ENCODE measurements at regions not wholly inside any gene's neighbourhood (a gene's known extent, or its start where the extent isn't known, plus 50 kb on each side); places are given as distances from the start of the nearest gene placed in this dataset.

- TF ChIP-seq FOXP2 (optimal IDR thresholded peaks at IDR 0.05; ENCODE audit: borderline replicate concordance, extremely low read depth, extremely low read length, insufficient read depth) (no peak), REST (IDR thresholded peaks at IDR 0.05; ENCODE audit: insufficient read depth in 1 of 2, low read depth in 2 of 2, low read length in 2 of 2) (no peak), SIN3A (IDR thresholded peaks at IDR 0.05; ENCODE audit: borderline replicate concordance, insufficient read depth, low read length) (no peak), TAF1 (IDR thresholded peaks at IDR 0.05; ENCODE audit: borderline replicate concordance, insufficient read depth, low read length) (no peak), POLR2AphosphoS5 (IDR thresholded peaks at IDR 0.05; ENCODE audit: low read depth, low read length) (no peak)
These were observed 55.6 kb upstream of the NRP1 start for GRCh38 chr10:33390046-33390445.

GRCh38 chr10:33388785-33389184 is 54.3 kb upstream of the NRP1 start:
- TF ChIP-seq POLR2AphosphoS5 (IDR thresholded peaks at IDR 0.05; ENCODE audit: low read depth, low read length) (no peak), SIN3A (IDR thresholded peaks at IDR 0.05; ENCODE audit: borderline replicate concordance, insufficient read depth, low read length) (no peak), FOXP2 (optimal IDR thresholded peaks at IDR 0.05; ENCODE audit: borderline replicate concordance, extremely low read depth, extremely low read length, insufficient read depth) (no peak), REST (IDR thresholded peaks at IDR 0.05; ENCODE audit: insufficient read depth in 1 of 2, low read depth in 2 of 2, low read length in 2 of 2) (no peak), TAF1 (IDR thresholded peaks at IDR 0.05; ENCODE audit: borderline replicate concordance, insufficient read depth, low read length) (no peak)

- TF ChIP-seq POLR2AphosphoS5 (IDR thresholded peaks at IDR 0.05; ENCODE audit: low read depth, low read length) (no peak), FOXP2 (optimal IDR thresholded peaks at IDR 0.05; ENCODE audit: borderline replicate concordance, extremely low read depth, extremely low read length, insufficient read depth) (no peak), SIN3A (IDR thresholded peaks at IDR 0.05; ENCODE audit: borderline replicate concordance, insufficient read depth, low read length) (no peak), REST (IDR thresholded peaks at IDR 0.05; ENCODE audit: insufficient read depth in 1 of 2, low read depth in 2 of 2, low read length in 2 of 2) (no peak), TAF1 (IDR thresholded peaks at IDR 0.05; ENCODE audit: borderline replicate concordance, insufficient read depth, low read length) (no peak)
These were observed 53.9 kb upstream of the NRP1 start for GRCh38 chr10:33388382-33388781.

GRCh38 chr10:33387720-33388119 is 53.3 kb upstream of the NRP1 start:
- TF ChIP-seq FOXP2 (optimal IDR thresholded peaks at IDR 0.05; ENCODE audit: borderline replicate concordance, extremely low read depth, extremely low read length, insufficient read depth) (no peak), REST (IDR thresholded peaks at IDR 0.05; ENCODE audit: insufficient read depth in 1 of 2, low read depth in 2 of 2, low read length in 2 of 2) (no peak), TAF1 (IDR thresholded peaks at IDR 0.05; ENCODE audit: borderline replicate concordance, insufficient read depth, low read length) (no peak), SIN3A (IDR thresholded peaks at IDR 0.05; ENCODE audit: borderline replicate concordance, insufficient read depth, low read length) (no peak)

- TF ChIP-seq POLR2AphosphoS5 (IDR thresholded peaks at IDR 0.05; ENCODE audit: low read depth, low read length) (no peak), TAF1 (IDR thresholded peaks at IDR 0.05; ENCODE audit: borderline replicate concordance, insufficient read depth, low read length) (no peak), SIN3A (IDR thresholded peaks at IDR 0.05; ENCODE audit: borderline replicate concordance, insufficient read depth, low read length) (no peak), REST (IDR thresholded peaks at IDR 0.05; ENCODE audit: insufficient read depth in 1 of 2, low read depth in 2 of 2, low read length in 2 of 2) (no peak), FOXP2 (optimal IDR thresholded peaks at IDR 0.05; ENCODE audit: borderline replicate concordance, extremely low read depth, extremely low read length, insufficient read depth) (no peak)
These were observed 52.5 kb upstream of the NRP1 start for GRCh38 chr10:33386926-33387325.

Data from PFSK-1 (cell line).